GM12878 (cell line): ENCODE measurements at regions not wholly inside any gene's neighbourhood (a gene's known extent, or its start where the extent isn't known, plus 50 kb on each side); places are given as distances from the start of the nearest gene placed in this dataset.

Experiments
- ATAC-seq: fragments of 200-7000 bp; cut with Tn5 transposase; 3 replicates; pipeline ENCODE4 v1.9.1; 2020; ENCODE audit warnings: mild to moderate bottlenecking, moderate library complexity
- BruUV-seq: library from RNA; stranded (reverse); fragments of 400-500 nt; replicated peaks from 2 replicates; lab custom pipeline; 2021; lab: Mats Ljungman, UMichigan
- CTCF ChIA-PET: fragments of 300-600 bp; sonication (Branson Sonifier 250); formaldehyde crosslinking; extraction: SDS; loops from one replicate; lab custom pipeline; 2021; ENCODE audit warnings: inconsistent platforms; lab: Yijun Ruan, JAX
- POLR2A ChIA-PET: fragments of 350-600 bp; formaldehyde crosslinking; extraction: SDS; loops from one replicate; lab custom pipeline; 2021; ENCODE audit warnings: inconsistent platforms; lab: Charles Lee
- RAD21 ChIA-PET: fragments of 300-600 bp; sonication (Branson Sonifier 250); formaldehyde crosslinking; loops from one replicate; lab custom pipeline; 2023; ENCODE audit warnings: antibody characterized with exemption; ENCODE audit not compliant: unreplicated experiment; lab: Charles Lee
- SMC1A ChIA-PET: fragments of 300-600 bp; sonication (Branson Sonifier 250); formaldehyde crosslinking; loops from one replicate; lab custom pipeline; 2023; ENCODE audit not compliant: unreplicated experiment, uncharacterized antibody; lab: Charles Lee
- DNase-seq: peaks from one replicate; pipeline ENCODE4 v3.0.0-alpha.2; 2011; ENCODE audit warnings: low read depth, low spot score
- FAIRE-seq: peaks from 3 replicates; lab custom pipeline; 2011; peaks lifted over from hg19 to GRCh38; lab: Jason Lieb, UNC
- H2AFZ ChIP-seq: 2 replicates; pipeline ENCODE4 v1.6.0; 2011; ENCODE audit warnings: low read depth, low read length, control low read depth; ENCODE audit not compliant: control insufficient read depth
- H3K27ac ChIP-seq: 2 replicates; pipeline ENCODE4 v1.5.1; 2011; ENCODE audit warnings: control low read depth; ENCODE audit not compliant: control insufficient read depth, insufficient read depth
- H3K27me3 ChIP-seq, 2 experiments: replicated peaks in 1 of 2; 2 replicates each; pipeline versions ENCODE4 v1.6.0 to v1.6.1; 2011; ENCODE audit warnings: low read length in 1 of 2; ENCODE audit not compliant: control insufficient read depth in 2 of 2, insufficient read depth in 2 of 2
- H3K36me3 ChIP-seq, 2 experiments: 2 replicates each; pipeline ENCODE4 v1.5.1; 2011; ENCODE audit warnings: low read length in 1 of 2; ENCODE audit not compliant: control insufficient read depth in 2 of 2, insufficient read depth in 2 of 2
- H3K4me1 ChIP-seq: 2 replicates; pipeline ENCODE4 v1.6.1; 2011; ENCODE audit warnings: mild to moderate bottlenecking, low read length, moderate library complexity, mixed read lengths; ENCODE audit not compliant: control insufficient read depth, insufficient read depth
- H3K4me2 ChIP-seq: 2 replicates; pipeline ENCODE4 v1.6.0; 2011; ENCODE audit warnings: control low read depth; ENCODE audit not compliant: control insufficient read depth, insufficient read depth
- H3K4me3 ChIP-seq: fragments of 200-600 bp; sonication (generic); 2 replicates; pipeline ENCODE4 v1.5.1; 2016
- H3K79me2 ChIP-seq: 2 replicates; pipeline ENCODE4 v1.6.0; 2011; ENCODE audit warnings: low read length; ENCODE audit not compliant: control insufficient read depth, insufficient read depth
- H3K9ac ChIP-seq: 2 replicates; pipeline ENCODE4 v1.8.0; 2011; ENCODE audit warnings: low read length, control low read depth, mixed read lengths; ENCODE audit not compliant: control insufficient read depth, insufficient read depth
- H3K9me3 ChIP-seq: replicated peaks from 3 replicates; pipeline ENCODE4 v1.5.1; 2011; ENCODE audit warnings: mild to moderate bottlenecking, low read length; ENCODE audit not compliant: control insufficient read depth, insufficient read depth
- H4K20me1 ChIP-seq: 2 replicates; pipeline ENCODE4 v1.6.0; 2011; ENCODE audit not compliant: control insufficient read depth, insufficient read depth
- CBFB ChIP-seq: IDR thresholded peaks from 2 replicates; pipeline ENCODE4 v1.6.1; 2016; ENCODE audit warnings: antibody characterized with exemption, low read depth
- E2F4 ChIP-seq: IDR thresholded peaks from 2 replicates; pipeline ENCODE4 v1.6.1; 2012; ENCODE audit warnings: low read depth, low read length, improper control_type of control experiment
- E4F1 ChIP-seq: fragments of 450-650 bp; IDR thresholded peaks from 2 replicates; pipeline ENCODE4 v1.6.1; 2018; ENCODE audit warnings: borderline replicate concordance, mild to moderate bottlenecking; ENCODE audit not compliant: partially characterized antibody
- KAT2A ChIP-seq: conservative IDR thresholded peaks from 2 replicates; pipeline ENCODE4 v1.6.1; 2011; ENCODE audit warnings: low read depth, low read length; ENCODE audit not compliant: control insufficient read depth
- POLR2AphosphoS2 ChIP-seq: IDR thresholded peaks from 2 replicates; pipeline ENCODE4 v1.6.1; 2011; ENCODE audit warnings: low read depth, mild to moderate bottlenecking, low read length, improper control_type of control experiment, moderate library complexity
- STAT1 ChIP-seq: fragments of 450-650 bp; conservative IDR thresholded peaks from 2 replicates; pipeline ENCODE4 v1.6.1; 2014; ENCODE audit warnings: antibody characterized with exemption, mild to moderate bottlenecking
- WGBS: methylation state at CpG from one replicate; pipeline ENCODE4 v1.1.6; 2016; ENCODE audit warnings: low lambda C conversion rate; ENCODE audit not compliant: insufficient replicate concordance, insufficient coverage; ENCODE audit errors: missing lambda C conversion rate; 5-methylcytosine and 5-hydroxymethylcytosine counted together
- in situ Hi-C: fragments of 300-500 bp; cut with MboI; formaldehyde crosslinking; loops from 9 replicates; pipeline ENCODE4 v1.14.3; 2018; ENCODE audit warnings: mixed read lengths
- intact Hi-C: fragments of 100-400 bp; cut with micrococcal nuclease; formaldehyde crosslinking; loops from one replicate; pipeline ENCODE4 v1.14.2; 2022; ENCODE audit not compliant: unreplicated experiment

GRCh38 chr9:23079798-23080197 lies 633.2 kb downstream of the DMRTA1 start:
- Histone ChIP-seq H3K4me3 (no peak overlapping the region), H3K36me3 (no peaks in the 10 kb centered on the region), H3K27ac (no peak overlapping the region), H3K79me2 (no peaks in the 10 kb centered on the region), H3K27me3 (no peaks in the 10 kb centered on the region), H3K4me1 (no peaks in the 10 kb centered on the region), H4K20me1 (no peaks in the 10 kb centered on the region), H2AFZ (no peak overlapping the region), H3K9me3 (no peaks in the 10 kb centered on the region), H3K4me2 (no peak overlapping the region), H3K9ac (no peak overlapping the region)
- 0% methylated on average over 2 of the region's 2 CpGs for WGBS
- DNase-seq (no peak), ATAC-seq (no peak), FAIRE-seq (no peak)
- POLR2A ChIA-PET: no interaction called here
- SMC1A ChIA-PET: interaction anchor here (1.1 to 2.4 kb wide), 4 partner anchors 9 to 264 kb away, joined by 3 to 8 read pairs (median 4); no protein-coding TSS in a partner anchor
- BruUV-seq: no TSS peak
- RAD21 ChIA-PET: interaction anchor here (0.8 to 1.0 kb wide), 3 partner anchors 9 to 266 kb away, joined by 3 to 4 read pairs (median 3); no protein-coding TSS in a partner anchor
- TF ChIP-seq STAT1 (no peak), KAT2A (no peak), POLR2AphosphoS2 (no peak), E2F4 (no peak), CBFB (no peak), E4F1 (no peak)
- in situ Hi-C loops: no loop called here
- CTCF ChIA-PET: interaction anchor here (1.2 kb wide), 1 partner anchor 9 kb away, joined by 3 read pairs; no protein-coding TSS in a partner anchor
- intact Hi-C loops: no loop called here
